Activated CD4-positive, alpha-beta memory T cell treated with anti-CD3 and anti-CD28 coated beads, Interleukin-2, amount 10 ng/mL, durations not matched to agents 7 days and 5 days (primary cell): ENCODE measurements at regions not wholly inside any gene's neighbourhood (a gene's known extent, or its start where the extent isn't known, plus 50 kb on each side); places are given as distances from the start of the nearest gene placed in this dataset.

ENCODE experiments used
- CTCF ChIA-PET: fragments of 350-600 bp; sonication (Branson Sonifier 250); formaldehyde crosslinking; loops from one replicate; lab custom pipeline; 2021; ENCODE audit warnings: antibody characterized with exemption, inconsistent platforms; lab: Charles Lee
- POLR2A ChIA-PET: fragments of 350-600 bp; sonication (Branson Sonifier 250); formaldehyde crosslinking; loops from one replicate; lab custom pipeline; 2021; ENCODE audit warnings: antibody characterized with exemption; lab: Charles Lee
- DNase-seq: peaks from one replicate; pipeline ENCODE4 v3.0.0-alpha.2; 2020
- H3K27ac Mint-ChIP-seq: one replicate; pipeline ENCODE4 v1.8.0; 2021; ENCODE audit warnings: mild to moderate bottlenecking, mixed read lengths
- H3K27me3 Mint-ChIP-seq: one replicate; pipeline ENCODE4 v1.8.0; 2021; ENCODE audit warnings: mixed read lengths
- H3K36me3 Mint-ChIP-seq: one replicate; pipeline ENCODE4 v1.8.0; 2021; ENCODE audit warnings: low read depth, mixed read lengths
- H3K4me1 Mint-ChIP-seq: one replicate; pipeline ENCODE4 v1.8.0; 2021; ENCODE audit warnings: mixed read lengths
- H3K4me3 Mint-ChIP-seq: one replicate; pipeline ENCODE4 v1.8.0; 2021; ENCODE audit warnings: mild to moderate bottlenecking, mixed read lengths
- H3K9me3 Mint-ChIP-seq: one replicate; pipeline ENCODE4 v1.8.0; 2021; ENCODE audit warnings: mixed read lengths

- H3K27ac Mint-ChIP-seq = no peak overlapping the region
- H3K9me3 Mint-ChIP-seq = no peaks in the 10 kb centered on the region
- POLR2A ChIA-PET = no interaction called here
These were observed 149.7 kb downstream of the HNMT start for GRCh38 chr2:138113871-138114525.

GRCh38 chr2:138115666-138116065, 151.4 kb downstream of the HNMT start:
- ChIA-PET POLR2A (no interaction called here), CTCF (no interaction called here)
- DNase-seq = no peak
- H3K9me3 Mint-ChIP-seq = no peaks in the 10 kb centered on the region
- no peaks in the 10 kb centered on the region for H3K27me3 Mint-ChIP-seq
- no peaks in the 10 kb centered on the region for H3K36me3 Mint-ChIP-seq
- H3K4me3 Mint-ChIP-seq = no peak overlapping the region
- no peak overlapping the region for H3K27ac Mint-ChIP-seq
- H3K4me1 Mint-ChIP-seq = no peaks in the 10 kb centered on the region

More at GRCh38 chr2:138113871-138114525, 149.7 kb downstream of the HNMT start:
- no peak for DNase-seq
- Mint-ChIP-seq H3K4me1 (no peaks in the 10 kb centered on the region), H3K36me3 (no peaks in the 10 kb centered on the region), H3K27me3 (no peaks in the 10 kb centered on the region), H3K4me3 (no peak overlapping the region)
- CTCF ChIA-PET = no interaction called here

GRCh38 chr2:138116456-138116855, 152.2 kb downstream of the HNMT start:
- H3K36me3 Mint-ChIP-seq = no peaks in the 10 kb centered on the region
- H3K4me3 Mint-ChIP-seq = no peak overlapping the region
- no peaks in the 10 kb centered on the region for H3K4me1 Mint-ChIP-seq
- no peak overlapping the region for H3K27ac Mint-ChIP-seq
- ChIA-PET CTCF (no interaction called here), POLR2A (no interaction called here)
- no peaks in the 10 kb centered on the region for H3K27me3 Mint-ChIP-seq
- H3K9me3 Mint-ChIP-seq = no peaks in the 10 kb centered on the region
- no peak for DNase-seq

GRCh38 chr2:138121666-138122661, 157.7 kb downstream of the HNMT start:
- H3K4me1 Mint-ChIP-seq = no peaks in the 10 kb centered on the region
- H3K9me3 Mint-ChIP-seq = no peaks in the 10 kb centered on the region
- no peak overlapping the region for H3K4me3 Mint-ChIP-seq
- H3K36me3 Mint-ChIP-seq = no peaks in the 10 kb centered on the region
- no peak overlapping the region for H3K27ac Mint-ChIP-seq
- H3K27me3 Mint-ChIP-seq = no peaks in the 10 kb centered on the region
- CTCF ChIA-PET = no interaction called here
- DNase-seq = no peak
- POLR2A ChIA-PET = no interaction called here

- Mint-ChIP-seq H3K4me3 (no peak overlapping the region), H3K9me3 (no peaks in the 10 kb centered on the region), H3K27ac (no peak overlapping the region), H3K27me3 (no peaks in the 10 kb centered on the region), H3K4me1 (no peaks in the 10 kb centered on the region), H3K36me3 (no peaks in the 10 kb centered on the region)
- POLR2A ChIA-PET = no interaction called here
- no peak for DNase-seq
- CTCF ChIA-PET = no interaction called here
These were observed 158.6 kb downstream of the HNMT start for GRCh38 chr2:138122891-138123290.

GRCh38 chr2:138123741-138124140, 159.5 kb downstream of the HNMT start:
- POLR2A ChIA-PET = no interaction called here

GRCh38 chr2:138124521-138124920, 160.2 kb downstream of the HNMT start:
- Mint-ChIP-seq H3K4me1 (no peaks in the 10 kb centered on the region), H3K9me3 (no peaks in the 10 kb centered on the region), H3K27me3 (no peaks in the 10 kb centered on the region), H3K27ac (no peak overlapping the region), H3K4me3 (no peak overlapping the region), H3K36me3 (no peaks in the 10 kb centered on the region)
- ChIA-PET CTCF (no interaction called here), POLR2A (no interaction called here)
- no peak for DNase-seq

More at GRCh38 chr2:138123741-138124140, 159.5 kb downstream of the HNMT start:
- CTCF ChIA-PET = no interaction called here
- Mint-ChIP-seq H3K27ac (no peak overlapping the region), H3K9me3 (no peaks in the 10 kb centered on the region), H3K36me3 (no peaks in the 10 kb centered on the region), H3K4me3 (no peak overlapping the region), H3K27me3 (no peaks in the 10 kb centered on the region), H3K4me1 (no peaks in the 10 kb centered on the region)
- no peak for DNase-seq

GRCh38 chr2:138125306-138126288, 161.3 kb downstream of the HNMT start:
- Mint-ChIP-seq H3K4me3 (no peak overlapping the region), H3K27me3 (no peaks in the 10 kb centered on the region), H3K4me1 (no peaks in the 10 kb centered on the region), H3K9me3 (no peaks in the 10 kb centered on the region), H3K36me3 (no peaks in the 10 kb centered on the region), H3K27ac (no peak overlapping the region)
- ChIA-PET POLR2A (no interaction called here), CTCF (no interaction called here)
- no peak for DNase-seq

- Mint-ChIP-seq H3K4me1 (no peaks in the 10 kb centered on the region), H3K9me3 (no peaks in the 10 kb centered on the region), H3K27ac (no peak overlapping the region), H3K27me3 (no peaks in the 10 kb centered on the region), H3K36me3 (no peaks in the 10 kb centered on the region), H3K4me3 (no peak overlapping the region)
- ChIA-PET CTCF (no interaction called here), POLR2A (no interaction called here)
- DNase-seq = no peak
These were observed 167.8 kb downstream of the HNMT start for GRCh38 chr2:138132108-138132507.

- Mint-ChIP-seq H3K9me3 (no peaks in the 10 kb centered on the region), H3K27ac (no peak overlapping the region), H3K4me1 (no peaks in the 10 kb centered on the region), H3K4me3 (no peak overlapping the region), H3K27me3 (no peaks in the 10 kb centered on the region), H3K36me3 (no peaks in the 10 kb centered on the region)
- no peak for DNase-seq
- CTCF ChIA-PET = no interaction called here
- POLR2A ChIA-PET = no interaction called here
These were observed 173.7 kb downstream of the HNMT start for GRCh38 chr2:138137949-138138348.

- H3K4me1 Mint-ChIP-seq = no peaks in the 10 kb centered on the region
- no peak overlapping the region for H3K4me3 Mint-ChIP-seq
- no peaks in the 10 kb centered on the region for H3K36me3 Mint-ChIP-seq
- DNase-seq = no peak
- ChIA-PET CTCF (no interaction called here), POLR2A (no interaction called here)
- no peak overlapping the region for H3K27ac Mint-ChIP-seq
- no peaks in the 10 kb centered on the region for H3K27me3 Mint-ChIP-seq
- no peaks in the 10 kb centered on the region for H3K9me3 Mint-ChIP-seq
These were observed 183.5 kb downstream of the HNMT start for GRCh38 chr2:138147796-138148195.

GRCh38 chr2:138155304-138155703, 191.0 kb downstream of the HNMT start:
- no peak for DNase-seq
- Mint-ChIP-seq H3K4me3 (no peak overlapping the region), H3K9me3 (no peaks in the 10 kb centered on the region), H3K4me1 (no peaks in the 10 kb centered on the region), H3K27me3 (no peaks in the 10 kb centered on the region), H3K27ac (no peak overlapping the region), H3K36me3 (no peaks in the 10 kb centered on the region)
- ChIA-PET POLR2A (no interaction called here), CTCF (no interaction called here)

- H3K27ac Mint-ChIP-seq = no peak overlapping the region
- no peaks in the 10 kb centered on the region for H3K36me3 Mint-ChIP-seq
- H3K4me1 Mint-ChIP-seq = no peaks in the 10 kb centered on the region
- H3K9me3 Mint-ChIP-seq = no peaks in the 10 kb centered on the region
- ChIA-PET CTCF (no interaction called here), POLR2A (no interaction called here)
- H3K27me3 Mint-ChIP-seq = no peaks in the 10 kb centered on the region
- H3K4me3 Mint-ChIP-seq = no peak overlapping the region
- no peak for DNase-seq
These were observed 193.1 kb downstream of the HNMT start for GRCh38 chr2:138157372-138157771.
